A549 (cell line): ENCODE measurements at regions not wholly inside any gene's neighbourhood (a gene's known extent, or its start where the extent isn't known, plus 50 kb on each side); places are given as distances from the start of the nearest gene placed in this dataset.
"Not testable (repeated sequence)": the region's sequence is repeated elsewhere in the genome, so short reads cannot be mapped to it uniquely, and the experiment has no call there.

Experiments used
- ATAC-seq, 2 experiments: fragments of 200-7000 bp in 1 of 2; fragments of >200 bp in 1 of 2; cut with Nextera tagmentation in 1 of 2; cut with Tn5 transposase in 1 of 2; 3 replicates each; pipeline versions ENCODE4 v1.8.0 to v1.9.1; 2018 to 2020; ENCODE audit warnings: mild to moderate bottlenecking in 1 of 2, moderate library complexity in 1 of 2
- CTCF ChIA-PET: fragments of 300-600 bp; sonication (Branson Sonifier 250); formaldehyde crosslinking; extraction: SDS; loops from one replicate; lab custom pipeline; 2021; ENCODE audit warnings: antibody characterized with exemption, inconsistent platforms; lab: Yijun Ruan, JAX
- POLR2A ChIA-PET: fragments of 350-600 bp; formaldehyde crosslinking; extraction: SDS; loops from one replicate; lab custom pipeline; 2021; ENCODE audit warnings: antibody characterized with exemption, inconsistent platforms; lab: Yijun Ruan, JAX
- DNase-seq, 2 experiments: peaks; one replicate each; pipeline versions ENCODE4 v3.0.0 to v3.0.0-alpha.2; 2011 to 2016; ENCODE audit warnings: low read depth in 1 of 2, low spot score in 1 of 2
- FAIRE-seq: peaks from 2 replicates; lab custom pipeline; 2011; peaks lifted over from hg19 to GRCh38; lab: Jason Lieb, UNC
- H3K27ac ChIP-seq, 2 experiments: fragments of >200 bp; sonication (Bioruptor Twin); formaldehyde crosslinking; 3 replicates each; pipeline ENCODE4 v1.5.1; 2016 to 2017
- H3K4me1 ChIP-seq: fragments of >200 bp; sonication (Bioruptor Twin); formaldehyde crosslinking; 3 replicates; pipeline ENCODE4 v1.6.1; 2016
- H3K4me2 ChIP-seq: fragments of >200 bp; sonication (Bioruptor Twin); formaldehyde crosslinking; 3 replicates; pipeline ENCODE4 v1.6.1; 2016
- H3K4me3 ChIP-seq: fragments of >200 bp; sonication (Bioruptor Twin); formaldehyde crosslinking; 3 replicates; pipeline ENCODE4 v1.5.1; 2016
- H3K9me3 ChIP-seq: fragments of >200 bp; sonication (Bioruptor Twin); formaldehyde crosslinking; 3 replicates; pipeline ENCODE4 v1.6.1; 2016
- BHLHE40 ChIP-seq: IDR thresholded peaks from 2 replicates; pipeline ENCODE4 v1.6.1; 2012; ENCODE audit warnings: low read depth, low read length, inconsistent platforms
- CBX2 ChIP-seq: fragments of 200-600 bp; sonication (generic); IDR thresholded peaks from 2 replicates; pipeline ENCODE4 v1.6.1; 2016; ENCODE audit warnings: low read depth, mild to moderate bottlenecking, borderline replicate concordance
- ESRRA ChIP-seq: fragments of 150-350 bp; IDR thresholded peaks from 2 replicates; pipeline ENCODE4 v1.6.1; 2014; ENCODE audit warnings: mild to moderate bottlenecking, low read length, borderline replicate concordance
- FOSL2 ChIP-seq, 2 experiments: fragments of 450-650 bp in 1 of 2; fragments of >200 bp in 1 of 2; sonication (Bioruptor Twin) in 1 of 2; formaldehyde crosslinking; IDR thresholded peaks; 2 replicates each; pipeline versions ENCODE4 v1.5.0 to v1.6.1; 2016 to 2020; ENCODE audit warnings: mild to moderate bottlenecking in 1 of 2, moderate library complexity in 1 of 2
- FOXS1 ChIP-seq: fragments of 250-450 bp; sonication (Bioruptor Pico); IDR thresholded peaks from 2 replicates; pipeline ENCODE4 v1.5.0; 2020; ENCODE audit warnings: mild to moderate bottlenecking, moderate library complexity
- HOXB13 ChIP-seq: fragments of 250-450 bp; sonication (Bioruptor Pico); IDR thresholded peaks from 2 replicates; pipeline ENCODE4 v1.5.0; 2020; ENCODE audit warnings: low read depth, mild to moderate bottlenecking, moderate library complexity
- JUN ChIP-seq, 2 experiments: fragments of >200 bp; sonication (Bioruptor Twin); formaldehyde crosslinking; IDR thresholded peaks; 2 replicates in 1 of 2; 3 replicates in 1 of 2; pipeline ENCODE4 v1.6.1; 2016 to 2017
- JUNB ChIP-seq: fragments of >200 bp; sonication (Bioruptor Twin); formaldehyde crosslinking; IDR thresholded peaks from 2 replicates; pipeline ENCODE4 v1.6.1; 2016
- MYC ChIP-seq: IDR thresholded peaks from 2 replicates; pipeline ENCODE4 v1.6.1; 2012; ENCODE audit warnings: mild to moderate bottlenecking, inconsistent platforms, low read length, improper control_type of control experiment, borderline replicate concordance
- NFE2L2 ChIP-seq: fragments of 150-350 bp; conservative IDR thresholded peaks from 2 replicates; pipeline ENCODE4 v1.6.1; 2014; ENCODE audit warnings: low read length
- NPAS2 ChIP-seq: fragments of 250-450 bp; sonication (Bioruptor Pico); IDR thresholded peaks from 2 replicates; pipeline ENCODE4 v1.8.0; 2022; ENCODE audit warnings: mild to moderate bottlenecking, moderate library complexity, borderline replicate concordance
- NR3C1 ChIP-seq: fragments of >200 bp; sonication (Bioruptor Twin); formaldehyde crosslinking; IDR thresholded peaks from 3 replicates; pipeline ENCODE4 v1.6.1; 2017
- POLR2AphosphoS2 ChIP-seq: conservative IDR thresholded peaks from 2 replicates; pipeline ENCODE4 v1.6.1; 2012; ENCODE audit warnings: low read length, improper control_type of control experiment, inconsistent platforms
- RAD21 ChIP-seq, 2 experiments: fragments of >200 bp in 1 of 2; sonication (Bioruptor Twin) in 1 of 2; formaldehyde crosslinking in 1 of 2; IDR thresholded peaks in 1 of 2; conservative IDR thresholded peaks in 1 of 2; 2 replicates in 1 of 2; 3 replicates in 1 of 2; pipeline ENCODE4 v1.6.1; 2012 to 2018; ENCODE audit warnings: inconsistent platforms in 1 of 2
- RCOR1 ChIP-seq: fragments of 150-350 bp; IDR thresholded peaks from 2 replicates; pipeline ENCODE4 v1.6.1; 2014; ENCODE audit warnings: antibody characterized with exemption, low read length, low read depth
- RFX5 ChIP-seq: fragments of 450-650 bp; IDR thresholded peaks from 2 replicates; pipeline ENCODE4 v1.7.1; 2014; ENCODE audit warnings: antibody characterized with exemption, mild to moderate bottlenecking, moderate library complexity
- TP53 ChIP-seq: fragments of 250-450 bp; sonication (Bioruptor Pico); IDR thresholded peaks from 2 replicates; pipeline ENCODE4 v1.5.0; 2021; ENCODE audit warnings: mild to moderate bottlenecking, moderate library complexity
- ZC3H11A ChIP-seq: fragments of 450-650 bp; IDR thresholded peaks from 2 replicates; pipeline ENCODE4 v1.6.1; 2014; ENCODE audit warnings: antibody characterized with exemption, mild to moderate bottlenecking
- ZSCAN20 ChIP-seq: fragments of 250-450 bp; sonication (Bioruptor Pico); IDR thresholded peaks from 2 replicates; pipeline ENCODE4 v1.8.0; 2022; ENCODE audit warnings: mild to moderate bottlenecking, moderate library complexity
- WGBS: methylation state at CpG from one replicate; pipeline ENCODE4 v1.1.6; 2017; ENCODE audit errors: missing lambda C conversion rate; 5-methylcytosine and 5-hydroxymethylcytosine counted together
- TF ChIP-seq, protein P1 (sequence below): fragments of 450-650 bp; IDR thresholded peaks from 2 replicates; pipeline ENCODE4 v1.6.1; 2014; ENCODE audit warnings: antibody characterized with exemption
- TF ChIP-seq, protein P2 (sequence below): IDR thresholded peaks from 2 replicates; pipeline ENCODE4 v1.6.1; 2012; ENCODE audit warnings: low read depth, borderline replicate concordance
- TF ChIP-seq, protein P3 (sequence below): fragments of >200 bp; sonication (Bioruptor Twin); formaldehyde crosslinking; IDR thresholded peaks from 3 replicates; pipeline ENCODE4 v1.6.1; 2016
- TF ChIP-seq, protein P4 (sequence below): fragments of >200 bp; sonication (Bioruptor Twin); formaldehyde crosslinking; IDR thresholded peaks from 3 replicates; pipeline ENCODE4 v1.5.1; 2016
- TF ChIP-seq, protein P5 (sequence below): IDR thresholded peaks from 2 replicates; pipeline ENCODE4 v1.6.1; 2012

DNA sequence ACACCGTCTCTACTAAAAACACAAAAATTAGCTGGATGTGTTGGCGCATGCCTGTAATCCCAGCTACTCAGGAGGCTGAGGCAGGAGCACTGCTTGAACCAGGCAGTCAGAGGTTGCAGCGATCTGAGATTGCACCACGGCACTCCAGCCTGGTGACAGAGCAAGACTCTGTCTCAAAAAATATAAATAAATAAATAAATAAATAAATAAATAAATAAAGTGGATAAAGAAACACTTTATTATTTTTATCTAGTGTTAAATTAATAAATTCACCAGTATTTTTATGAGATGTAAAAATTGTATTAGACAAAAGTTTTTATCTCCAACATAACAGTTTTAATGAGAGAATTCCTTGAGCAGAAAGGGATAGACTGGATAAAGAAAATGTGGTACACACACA is 839.3 kb downstream of the DIAPH3 start:
- POLR2A ChIA-PET, ATAC-seq, H3K27ac ChIP-seq, H3K9me3 ChIP-seq, H3K4me3 ChIP-seq, CTCF ChIA-PET, DNase-seq, FAIRE-seq, H3K4me1 ChIP-seq, H3K4me2 ChIP-seq: not testable (repeated sequence)
- 48% methylated on average over 4 of the region's 4 CpGs for WGBS
- peak; percentile 44 for TF ChIP-seq ZC3H11A

DNA sequence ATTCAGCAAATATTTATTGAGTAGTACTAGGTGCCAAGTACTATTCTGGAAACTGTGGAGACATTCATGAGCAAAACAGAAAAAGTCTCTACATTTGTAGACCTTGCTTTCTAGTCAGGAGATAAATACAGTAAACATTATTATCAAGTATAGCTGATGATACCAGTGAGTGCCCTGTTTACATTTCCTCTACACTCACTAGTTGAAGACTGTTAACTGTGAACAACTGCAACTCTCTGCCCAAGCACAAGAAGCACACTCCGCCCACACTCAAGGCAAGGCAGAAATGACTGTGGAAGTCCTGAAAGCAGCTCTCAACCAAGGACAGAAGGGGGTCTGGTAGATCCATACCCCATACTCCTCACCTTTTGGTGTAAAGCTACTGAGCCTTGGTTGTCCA is 837.0 kb downstream of the DIAPH3 start:
- FAIRE-seq (no peak), DNase-seq (no peak), ATAC-seq (no peak)
- H3K9me3 ChIP-seq: no peaks in the 10 kb centered on the region
- TF ChIP-seq MYC (no peak), ESRRA (no peak), RAD21 (conservative IDR thresholded peaks at IDR 0.05 in 1 of 2, IDR thresholded peaks at IDR 0.05 in 1 of 2) (no peak), POLR2AphosphoS2 (no peak), FOXS1 (CRISPR knock-in tag) (no peak), CBX2 (no peak), BHLHE40 (no peak), NFE2L2 (no peak), RFX5 (no peak), NPAS2 (CRISPR knock-in tag) (no peak), NR3C1 (no peak), FOSL2 (IDR thresholded peaks at IDR 0.05) (no peak), FOSL2 (CRISPR knock-in tag; IDR thresholded peaks at IDR 0.05) (no peak), TP53 (CRISPR knock-in tag) (no peak)
- TF ChIP-seq, protein P1, sequence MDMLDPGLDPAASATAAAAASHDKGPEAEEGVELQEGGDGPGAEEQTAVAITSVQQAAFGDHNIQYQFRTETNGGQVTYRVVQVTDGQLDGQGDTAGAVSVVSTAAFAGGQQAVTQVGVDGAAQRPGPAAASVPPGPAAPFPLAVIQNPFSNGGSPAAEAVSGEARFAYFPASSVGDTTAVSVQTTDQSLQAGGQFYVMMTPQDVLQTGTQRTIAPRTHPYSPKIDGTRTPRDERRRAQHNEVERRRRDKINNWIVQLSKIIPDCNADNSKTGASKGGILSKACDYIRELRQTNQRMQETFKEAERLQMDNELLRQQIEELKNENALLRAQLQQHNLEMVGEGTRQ: no peak
- TF ChIP-seq, protein P2, sequence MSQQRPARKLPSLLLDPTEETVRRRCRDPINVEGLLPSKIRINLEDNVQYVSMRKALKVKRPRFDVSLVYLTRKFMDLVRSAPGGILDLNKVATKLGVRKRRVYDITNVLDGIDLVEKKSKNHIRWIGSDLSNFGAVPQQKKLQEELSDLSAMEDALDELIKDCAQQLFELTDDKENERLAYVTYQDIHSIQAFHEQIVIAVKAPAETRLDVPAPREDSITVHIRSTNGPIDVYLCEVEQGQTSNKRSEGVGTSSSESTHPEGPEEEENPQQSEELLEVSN: no peak
- TF ChIP-seq, protein P3, sequence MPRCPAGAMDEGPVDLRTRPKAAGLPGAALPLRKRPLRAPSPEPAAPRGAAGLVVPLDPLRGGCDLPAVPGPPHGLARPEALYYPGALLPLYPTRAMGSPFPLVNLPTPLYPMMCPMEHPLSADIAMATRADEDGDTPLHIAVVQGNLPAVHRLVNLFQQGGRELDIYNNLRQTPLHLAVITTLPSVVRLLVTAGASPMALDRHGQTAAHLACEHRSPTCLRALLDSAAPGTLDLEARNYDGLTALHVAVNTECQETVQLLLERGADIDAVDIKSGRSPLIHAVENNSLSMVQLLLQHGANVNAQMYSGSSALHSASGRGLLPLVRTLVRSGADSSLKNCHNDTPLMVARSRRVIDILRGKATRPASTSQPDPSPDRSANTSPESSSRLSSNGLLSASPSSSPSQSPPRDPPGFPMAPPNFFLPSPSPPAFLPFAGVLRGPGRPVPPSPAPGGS: no peak
- ChIA-PET CTCF (no interaction called here), POLR2A (no interaction called here)
- no peak overlapping the region for H3K27ac ChIP-seq
- WGBS: 0% methylated on average over 1 of the region's 1 CpG
- no peaks in the 10 kb centered on the region for H3K4me1 ChIP-seq
- no peak overlapping the region for H3K4me2 ChIP-seq
- no peak overlapping the region for H3K4me3 ChIP-seq

DNA sequence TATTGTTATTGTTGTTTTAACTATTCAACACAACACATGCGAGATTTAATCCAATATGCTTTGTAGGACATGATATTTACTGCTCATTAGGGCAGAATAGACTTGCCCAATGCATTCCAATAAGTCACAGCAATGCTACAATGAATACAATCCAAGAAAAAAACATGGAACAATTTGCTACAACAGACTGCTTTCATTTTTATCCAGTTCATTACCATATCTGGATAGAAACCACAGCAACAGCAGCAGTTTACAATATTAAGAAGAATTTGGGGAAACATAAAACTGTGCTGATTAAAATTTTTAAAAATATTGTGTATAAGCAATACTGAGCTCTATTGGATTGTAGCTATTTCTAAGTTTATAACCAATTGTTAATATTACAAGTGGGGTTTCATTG is 833.0 kb downstream of the DIAPH3 start:
- TF ChIP-seq HOXB13: no peak
- Histone ChIP-seq H3K4me1 (no peaks in the 10 kb centered on the region), H3K4me3 (no peak overlapping the region), H3K9me3 (no peaks in the 10 kb centered on the region), H3K27ac (no peak overlapping the region), H3K4me2 (no peak overlapping the region)
- ChIA-PET POLR2A (no interaction called here), CTCF (interaction anchor here (1.1 kb wide), 1 partner anchor 347 kb away, joined by 3 read pairs; no protein-coding TSS in a partner anchor)
- ATAC-seq (no peak), FAIRE-seq (no peak), DNase-seq (no peak)
- WGBS: 5% methylated on average over 1 of the region's 1 CpG

DNA sequence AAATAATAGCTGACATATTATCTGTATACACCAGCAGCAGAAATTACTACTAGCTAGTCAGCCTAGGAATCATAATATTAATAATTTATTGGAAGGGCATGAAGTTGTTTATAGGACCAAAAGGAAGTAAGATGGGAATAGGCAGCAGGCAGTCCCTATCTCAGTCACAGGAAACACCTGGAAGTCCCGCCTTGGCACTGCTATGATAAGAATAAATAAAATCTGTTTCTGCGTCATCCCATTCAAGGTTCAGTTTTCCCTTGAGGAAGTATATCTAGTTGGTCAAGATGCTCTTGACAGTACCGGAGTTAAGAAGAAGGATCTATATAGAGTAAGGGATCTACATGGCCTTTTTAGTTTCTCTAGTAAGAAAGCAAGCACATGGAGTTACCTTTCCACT is 830.8 kb downstream of the DIAPH3 start:
- DNase-seq (no peak), ATAC-seq (no peak), FAIRE-seq (no peak)
- no peaks in the 10 kb centered on the region for H3K4me1 ChIP-seq
- ChIA-PET CTCF (no interaction called here), POLR2A (no interaction called here)
- no peak overlapping the region for H3K4me3 ChIP-seq
- H3K9me3 ChIP-seq: no peaks in the 10 kb centered on the region
- WGBS: 44% methylated on average over 3 of the region's 3 CpGs
- no peak overlapping the region for H3K4me2 ChIP-seq
- TF ChIP-seq JUN (IDR thresholded peaks at IDR 0.05) (no peak), ZSCAN20 (no peak), JUNB (no peak), RCOR1 (no peak)
- TF ChIP-seq, protein P4, sequence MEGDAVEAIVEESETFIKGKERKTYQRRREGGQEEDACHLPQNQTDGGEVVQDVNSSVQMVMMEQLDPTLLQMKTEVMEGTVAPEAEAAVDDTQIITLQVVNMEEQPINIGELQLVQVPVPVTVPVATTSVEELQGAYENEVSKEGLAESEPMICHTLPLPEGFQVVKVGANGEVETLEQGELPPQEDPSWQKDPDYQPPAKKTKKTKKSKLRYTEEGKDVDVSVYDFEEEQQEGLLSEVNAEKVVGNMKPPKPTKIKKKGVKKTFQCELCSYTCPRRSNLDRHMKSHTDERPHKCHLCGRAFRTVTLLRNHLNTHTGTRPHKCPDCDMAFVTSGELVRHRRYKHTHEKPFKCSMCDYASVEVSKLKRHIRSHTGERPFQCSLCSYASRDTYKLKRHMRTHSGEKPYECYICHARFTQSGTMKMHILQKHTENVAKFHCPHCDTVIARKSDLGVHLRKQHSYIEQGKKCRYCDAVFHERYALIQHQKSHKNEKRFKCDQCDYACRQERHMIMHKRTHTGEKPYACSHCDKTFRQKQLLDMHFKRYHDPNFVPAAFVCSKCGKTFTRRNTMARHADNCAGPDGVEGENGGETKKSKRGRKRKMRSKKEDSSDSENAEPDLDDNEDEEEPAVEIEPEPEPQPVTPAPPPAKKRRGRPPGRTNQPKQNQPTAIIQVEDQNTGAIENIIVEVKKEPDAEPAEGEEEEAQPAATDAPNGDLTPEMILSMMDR: no peak
- TF ChIP-seq, protein P5, sequence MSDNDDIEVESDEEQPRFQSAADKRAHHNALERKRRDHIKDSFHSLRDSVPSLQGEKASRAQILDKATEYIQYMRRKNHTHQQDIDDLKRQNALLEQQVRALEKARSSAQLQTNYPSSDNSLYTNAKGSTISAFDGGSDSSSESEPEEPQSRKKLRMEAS: no peak
- H3K27ac ChIP-seq: no peak overlapping the region
